ENCODE measurements at regions not wholly inside any gene's neighbourhood (a gene's known extent, or its start where the extent isn't known, plus 50 kb on each side); places are given as distances from the start of the nearest gene placed in this dataset.

DNA sequence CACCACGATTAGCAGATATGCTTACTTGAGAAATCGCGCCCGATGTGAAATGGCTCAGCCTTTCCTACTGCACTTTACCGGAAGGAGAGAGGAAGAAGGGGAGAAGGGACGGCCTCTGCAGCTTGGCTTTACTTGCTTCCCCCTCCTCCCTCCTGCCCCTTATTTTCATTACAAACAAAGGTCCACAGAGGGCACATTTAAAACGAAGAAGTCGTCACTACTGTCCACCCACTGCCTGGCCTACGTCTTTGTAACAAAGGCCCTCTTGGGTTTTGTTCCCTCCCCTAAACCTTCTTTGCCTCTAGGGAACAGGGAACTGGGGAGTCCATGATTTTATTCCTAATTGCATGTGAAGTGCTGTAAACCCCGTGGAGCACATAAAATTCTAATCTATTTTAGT, 308.5 kb downstream of the LMX1A start:
- TF ChIP-seq, protein P1, sequence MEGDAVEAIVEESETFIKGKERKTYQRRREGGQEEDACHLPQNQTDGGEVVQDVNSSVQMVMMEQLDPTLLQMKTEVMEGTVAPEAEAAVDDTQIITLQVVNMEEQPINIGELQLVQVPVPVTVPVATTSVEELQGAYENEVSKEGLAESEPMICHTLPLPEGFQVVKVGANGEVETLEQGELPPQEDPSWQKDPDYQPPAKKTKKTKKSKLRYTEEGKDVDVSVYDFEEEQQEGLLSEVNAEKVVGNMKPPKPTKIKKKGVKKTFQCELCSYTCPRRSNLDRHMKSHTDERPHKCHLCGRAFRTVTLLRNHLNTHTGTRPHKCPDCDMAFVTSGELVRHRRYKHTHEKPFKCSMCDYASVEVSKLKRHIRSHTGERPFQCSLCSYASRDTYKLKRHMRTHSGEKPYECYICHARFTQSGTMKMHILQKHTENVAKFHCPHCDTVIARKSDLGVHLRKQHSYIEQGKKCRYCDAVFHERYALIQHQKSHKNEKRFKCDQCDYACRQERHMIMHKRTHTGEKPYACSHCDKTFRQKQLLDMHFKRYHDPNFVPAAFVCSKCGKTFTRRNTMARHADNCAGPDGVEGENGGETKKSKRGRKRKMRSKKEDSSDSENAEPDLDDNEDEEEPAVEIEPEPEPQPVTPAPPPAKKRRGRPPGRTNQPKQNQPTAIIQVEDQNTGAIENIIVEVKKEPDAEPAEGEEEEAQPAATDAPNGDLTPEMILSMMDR (IDR thresholded peaks at IDR 0.05; ENCODE audit: insufficient read depth, low read depth, low read length) = no peak
- no peak for TF ChIP-seq EZH2 (IDR thresholded peaks at IDR 0.05; ENCODE audit: insufficient read depth, low read length)
